SKM-1 treated with dmso at 0.1 percent for 144 hours (cell line): ENCODE measurements at regions not wholly inside any gene's neighbourhood (a gene's known extent, or its start where the extent isn't known, plus 50 kb on each side); places are given as distances from the start of the nearest gene placed in this dataset.
"Not testable (repeated sequence)": the region's sequence is repeated elsewhere in the genome, so short reads cannot be mapped to it uniquely, and the experiment has no call there.

ENCODE experiments used
- DNase-seq: peaks from one replicate; lab custom pipeline; 2025; ENCODE audit not compliant: unreplicated experiment; lab: John Stamatoyannopoulos, UW

GRCh38 chr4:116688536-116688935, 396.8 kb downstream of the TRAM1L1 start:
- DNase-seq = no peak

- DNase-seq = no peak
These were observed 417.2 kb downstream of the TRAM1L1 start for GRCh38 chr4:116668190-116668589.

GRCh38 chr4:116665716-116666115, 419.7 kb downstream of the TRAM1L1 start:
- no peak for DNase-seq

DNA sequence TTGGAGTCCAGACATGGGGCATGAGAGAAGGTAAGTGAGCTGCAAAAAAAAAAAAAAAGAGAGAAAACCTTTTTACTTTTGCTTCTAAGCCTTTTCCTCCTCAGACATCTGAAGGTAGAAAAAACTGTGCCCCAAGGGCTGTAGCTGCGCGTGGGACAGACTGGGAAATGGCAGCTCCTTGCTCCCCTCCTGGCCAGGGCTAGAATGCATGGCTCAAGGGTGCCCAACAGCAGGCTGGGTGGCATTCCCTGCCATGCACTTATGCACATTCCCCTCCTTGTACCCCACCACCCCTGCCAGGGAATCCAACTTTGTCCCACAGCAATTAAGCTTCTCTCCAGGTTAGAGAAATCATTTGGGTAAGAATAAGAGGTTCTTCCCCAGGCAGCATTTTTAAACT, 421.2 kb downstream of the TRAM1L1 start:
- no peak for DNase-seq

- no peak for DNase-seq
These were observed 446.3 kb downstream of the TRAM1L1 start for GRCh38 chr4:116639070-116639577.

DNA sequence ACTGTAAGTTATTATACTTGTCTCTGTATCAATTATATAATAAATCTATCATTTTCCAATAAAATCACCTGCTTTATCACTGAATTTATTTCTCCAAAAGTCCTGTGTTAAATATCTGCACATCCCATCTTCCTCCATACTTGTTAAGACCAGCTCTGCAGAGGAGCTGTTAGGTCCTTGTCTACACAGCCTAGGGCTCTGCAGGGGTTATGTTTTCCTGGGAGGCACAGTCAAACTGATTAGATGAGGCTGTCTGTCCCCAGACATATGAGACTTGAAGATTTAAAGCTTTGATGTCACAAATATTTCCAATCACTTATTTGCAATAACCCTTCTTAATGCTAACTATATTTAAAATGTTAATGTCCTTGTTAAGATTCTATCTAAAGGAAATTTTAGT, 446.8 kb downstream of the TRAM1L1 start:
- no peak for DNase-seq

DNA sequence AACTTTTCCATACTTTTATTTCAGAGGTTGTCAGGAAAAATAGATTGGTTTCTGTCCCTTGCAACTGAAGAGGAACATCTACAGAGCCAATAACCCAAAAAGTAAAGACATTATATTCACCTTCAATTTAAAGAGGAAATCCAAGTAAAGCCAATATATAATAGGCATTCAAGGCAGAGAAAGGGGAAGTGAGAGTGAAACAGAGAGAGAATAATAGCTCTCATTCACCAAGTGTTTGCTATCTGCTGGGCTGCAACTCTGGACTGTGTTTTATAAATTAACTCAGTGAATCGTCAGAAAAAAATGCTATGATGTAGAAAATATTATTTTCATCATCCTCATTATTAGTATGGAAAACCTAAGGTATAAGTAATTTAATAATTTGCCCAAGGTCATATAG, 448.5 kb downstream of the TRAM1L1 start:
- DNase-seq = peak; percentile 29

GRCh38 chr4:116632269-116632668, 453.1 kb downstream of the TRAM1L1 start:
- no peak for DNase-seq

DNA sequence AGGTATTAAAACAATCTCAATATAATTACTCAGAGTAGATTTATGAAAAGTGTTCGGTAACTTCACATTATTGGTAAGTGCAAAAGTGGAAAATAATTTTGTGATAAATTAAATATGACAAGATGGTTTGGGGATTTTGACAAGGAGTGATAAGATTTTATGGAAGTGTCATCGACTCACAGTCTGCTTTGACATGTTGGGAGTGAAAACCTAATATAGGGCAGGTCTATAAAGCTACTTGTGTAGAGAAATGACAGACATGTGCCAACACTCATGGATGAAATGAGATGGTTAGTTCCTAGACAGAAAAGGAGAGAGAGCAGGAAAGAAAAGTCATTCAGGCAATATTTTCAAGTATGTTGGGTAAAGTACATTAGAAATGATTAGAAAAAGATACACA, 456.8 kb downstream of the TRAM1L1 start:
- no peak for DNase-seq

DNA sequence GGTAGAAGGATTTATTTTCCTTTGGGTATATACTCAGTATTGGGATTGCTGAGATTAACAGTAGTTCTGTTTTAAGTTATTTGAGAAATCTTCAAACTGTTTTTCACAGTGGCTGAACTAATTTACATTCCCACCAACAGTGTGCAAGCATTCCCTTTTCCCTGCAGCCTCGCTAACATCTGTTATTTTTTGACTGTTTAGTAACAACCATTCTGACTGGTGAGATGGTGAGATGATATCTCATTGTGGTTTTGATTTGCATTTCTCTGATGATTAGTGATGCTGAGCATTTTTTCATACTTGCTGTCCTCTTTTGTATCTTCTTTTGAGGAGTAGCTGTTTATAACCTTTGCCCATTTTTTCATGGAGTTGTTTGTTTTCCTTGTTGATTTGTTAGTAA, 457.8 kb downstream of the TRAM1L1 start:
- DNase-seq = no peak

GRCh38 chr4:116619508-116619907, 465.9 kb downstream of the TRAM1L1 start:
- not testable (repeated sequence) for DNase-seq

GRCh38 chr4:116618638-116619037, 466.7 kb downstream of the TRAM1L1 start:
- no peak for DNase-seq

GRCh38 chr4:116603096-116603495, 482.3 kb downstream of the TRAM1L1 start:
- no peak for DNase-seq

DNA sequence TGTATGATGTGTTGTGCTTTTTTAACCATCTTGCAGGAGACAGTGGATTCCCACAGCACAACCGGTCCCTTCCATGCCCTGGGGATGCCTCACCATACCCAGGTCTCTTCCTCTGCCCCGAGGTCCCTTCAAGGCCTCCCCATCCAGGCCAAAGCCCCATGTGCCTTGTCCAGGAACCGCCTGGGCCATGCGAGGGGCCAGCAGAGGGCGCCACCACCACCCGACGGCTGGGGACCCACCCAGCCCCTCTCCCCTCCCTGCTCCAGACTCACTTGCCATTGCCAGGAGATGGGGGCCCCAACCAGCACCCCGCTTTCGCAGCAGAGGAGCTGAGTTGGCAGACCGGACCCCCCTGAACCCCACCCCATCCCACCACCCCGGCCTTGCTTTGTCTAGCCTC, 485.5 kb downstream of the TRAM1L1 start:
- no peak for DNase-seq

DNA sequence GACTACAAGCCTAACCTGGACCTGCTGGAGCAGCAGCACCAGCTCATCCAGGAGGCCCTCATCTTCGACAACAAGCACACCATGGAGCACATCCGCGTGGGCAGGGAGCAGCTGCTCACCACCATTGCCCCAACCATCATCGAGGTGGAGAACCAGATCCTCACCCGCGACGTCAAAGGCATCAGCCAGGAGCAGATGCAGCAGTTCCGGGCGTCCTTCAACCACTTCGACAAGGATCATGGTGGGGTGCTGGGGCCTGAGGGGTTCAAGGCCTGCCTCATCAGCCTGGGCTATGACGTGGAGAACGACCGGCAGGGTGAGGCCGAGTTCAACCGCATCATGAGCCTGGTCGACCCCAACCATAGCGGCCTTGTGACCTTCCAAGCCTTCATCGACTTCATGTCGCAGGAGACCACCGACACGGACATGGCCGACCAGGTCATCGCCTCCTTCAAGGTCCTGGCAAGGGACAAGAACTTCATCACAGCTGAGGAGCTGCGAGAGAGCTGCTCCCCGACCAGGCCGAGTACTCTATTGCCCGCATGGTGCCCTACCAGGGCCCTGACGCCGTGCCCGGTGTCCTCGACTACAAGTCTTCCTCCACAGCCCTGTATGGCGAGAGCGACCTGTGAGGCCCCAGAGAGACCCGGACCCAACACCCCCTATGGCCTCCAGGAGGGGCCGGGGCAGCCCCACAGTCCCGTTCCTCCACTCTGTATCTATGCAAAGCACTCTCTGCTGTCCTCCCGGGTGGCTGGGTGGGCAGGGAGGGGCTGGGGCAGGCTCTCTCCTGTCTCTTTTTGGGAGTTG, 486.2 kb downstream of the TRAM1L1 start:
- no peak for DNase-seq

- DNase-seq = no peak
These were observed 487.0 kb downstream of the TRAM1L1 start for GRCh38 chr4:116598155-116598979.

DNA sequence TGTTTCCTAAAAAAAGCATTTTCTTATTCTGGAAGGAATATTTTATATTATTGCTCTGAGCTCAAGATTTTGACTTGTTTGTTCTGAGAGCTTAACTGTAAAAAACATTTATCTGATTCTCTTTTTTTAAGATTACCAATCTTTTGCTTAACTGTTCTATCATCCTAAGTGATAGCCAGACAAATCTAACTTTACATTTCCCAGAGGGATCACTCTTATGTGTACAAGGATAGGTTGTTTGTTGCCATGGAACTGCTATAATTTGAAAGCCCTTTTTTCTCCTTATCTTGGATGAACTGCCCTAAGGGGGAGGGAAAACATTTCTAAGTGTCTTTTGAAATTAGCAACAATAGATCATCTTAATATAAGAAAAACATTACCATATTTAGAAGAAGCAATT, 494.7 kb downstream of the TRAM1L1 start:
- DNase-seq = no peak

DNA sequence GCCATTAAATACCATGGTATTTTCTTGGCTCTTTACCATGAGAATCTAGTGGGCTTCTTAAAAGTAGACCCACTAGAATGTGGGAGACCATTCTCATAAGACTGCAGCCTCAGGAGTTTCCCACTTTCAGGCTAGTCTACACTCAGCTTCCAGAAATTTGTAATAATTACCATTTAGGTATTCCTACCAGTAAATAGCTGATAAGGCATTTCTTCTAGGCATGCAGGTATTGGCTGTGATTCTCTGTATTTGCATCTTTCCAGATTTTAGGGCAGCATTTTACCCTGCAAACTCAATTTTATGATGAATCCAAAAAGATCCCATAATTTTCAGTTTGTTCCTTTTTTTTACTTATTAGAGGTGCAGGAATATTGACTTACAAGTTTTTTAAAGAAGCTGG, 496.6 kb downstream of the TRAM1L1 start:
- no peak for DNase-seq

- DNase-seq = no peak
These were observed 500.1 kb downstream of the TRAM1L1 start for GRCh38 chr4:116585246-116585645.

- DNase-seq = no peak
These were observed 508.1 kb downstream of the TRAM1L1 start for GRCh38 chr4:116577321-116577720.

DNA sequence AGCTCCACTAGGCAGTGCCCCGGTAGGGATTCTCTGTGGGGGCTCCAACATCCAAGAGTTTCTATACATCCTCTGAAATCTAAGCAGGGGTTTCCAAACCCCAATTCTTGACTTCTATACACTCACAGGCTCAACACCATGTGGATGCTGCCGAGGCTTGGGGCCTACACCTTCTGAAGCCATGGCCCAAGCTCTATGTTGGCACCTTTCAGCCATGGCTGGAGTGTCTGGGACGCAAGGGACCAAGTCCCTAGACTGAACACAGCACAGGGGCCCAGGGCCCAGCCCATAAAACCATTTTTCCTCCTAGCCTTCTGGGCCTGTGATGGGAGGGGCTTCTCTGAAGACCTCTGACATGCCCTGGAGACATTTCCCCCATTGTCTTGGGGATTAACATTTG, 511.8 kb downstream of the TRAM1L1 start:
- no peak for DNase-seq

DNA sequence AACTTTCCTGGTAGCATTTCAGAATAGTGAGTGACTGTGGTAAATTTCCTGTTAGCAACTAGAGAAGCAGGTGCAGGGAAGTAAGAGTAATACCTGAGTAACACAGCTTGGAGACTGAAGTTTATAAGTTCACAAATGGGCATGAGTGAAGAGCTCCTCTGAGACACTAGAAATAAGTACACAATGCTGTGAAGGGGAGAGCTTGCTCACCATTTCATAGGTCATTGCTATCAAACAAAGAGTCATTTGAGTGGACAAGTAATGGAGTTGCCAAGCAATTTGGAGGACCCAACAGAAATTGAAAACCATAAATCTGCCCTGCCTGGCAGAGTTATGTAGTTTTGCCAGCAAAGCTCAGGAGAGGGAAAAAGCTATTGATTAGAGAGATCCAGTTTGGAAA, 523.6 kb downstream of the TRAM1L1 start:
- no peak for DNase-seq
